GM18508 (cell line): ENCODE measurements at regions not wholly inside any gene's neighbourhood (a gene's known extent, or its start where the extent isn't known, plus 50 kb on each side); places are given as distances from the start of the nearest gene placed in this dataset.
A peak's percentile ranks its signal among the peaks of the same experiment; 100 is the strongest.
"Not testable (repeated sequence)": the region's sequence is repeated elsewhere in the genome, so short reads cannot be mapped to it uniquely, and the experiment has no call there.

Experiments used
- ATAC-seq: cut with Tn5 transposase; IDR thresholded peaks from one replicate; pipeline ENCODE4 v1.9.1; 2021; ENCODE audit warnings: moderate number of reproducible peaks; ENCODE audit not compliant: insufficient read depth, unreplicated experiment

DNA sequence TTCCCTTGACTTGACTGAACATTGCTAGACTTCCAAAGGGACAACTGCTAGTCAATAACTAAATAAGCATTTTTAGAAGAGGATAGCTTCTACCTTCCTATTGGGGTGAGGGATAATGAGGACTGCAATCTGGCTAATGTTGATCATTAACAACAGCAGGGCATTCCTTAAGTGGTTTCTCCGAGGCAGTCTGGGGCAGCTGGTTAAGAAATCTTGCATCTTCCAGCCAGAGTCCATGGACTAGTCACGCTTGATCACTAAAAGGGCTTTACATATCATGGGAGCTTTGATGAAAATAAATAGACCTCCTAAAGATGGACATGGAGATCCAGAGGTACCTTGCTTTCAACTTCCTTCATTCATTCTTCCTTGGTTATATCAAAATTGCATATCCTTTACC lies 329.4 kb upstream of the ESRRG start:
- no peak for ATAC-seq

- no peak for ATAC-seq
These were observed 329.0 kb upstream of the ESRRG start for GRCh38 chr1:217052196-217052595.

DNA sequence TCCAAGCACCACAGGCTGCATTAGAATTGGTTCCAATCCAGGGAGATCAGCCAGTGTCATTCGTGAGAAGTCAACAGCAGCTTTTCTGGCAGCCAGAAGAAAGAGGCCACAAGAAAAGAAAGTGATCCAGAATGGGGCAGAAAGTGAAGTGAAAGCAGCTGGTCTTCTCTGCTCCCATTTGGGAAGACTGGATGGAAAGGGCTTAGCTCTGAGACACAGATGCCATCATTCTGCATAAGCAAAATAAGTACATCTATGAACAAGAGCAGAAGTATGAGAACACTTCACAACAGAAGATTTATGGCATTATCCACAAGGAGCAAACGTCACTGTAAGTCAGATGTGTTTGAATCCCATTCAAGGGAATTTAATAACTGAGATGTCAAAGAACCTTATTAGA lies 326.5 kb upstream of the ESRRG start:
- ATAC-seq: no peak

DNA sequence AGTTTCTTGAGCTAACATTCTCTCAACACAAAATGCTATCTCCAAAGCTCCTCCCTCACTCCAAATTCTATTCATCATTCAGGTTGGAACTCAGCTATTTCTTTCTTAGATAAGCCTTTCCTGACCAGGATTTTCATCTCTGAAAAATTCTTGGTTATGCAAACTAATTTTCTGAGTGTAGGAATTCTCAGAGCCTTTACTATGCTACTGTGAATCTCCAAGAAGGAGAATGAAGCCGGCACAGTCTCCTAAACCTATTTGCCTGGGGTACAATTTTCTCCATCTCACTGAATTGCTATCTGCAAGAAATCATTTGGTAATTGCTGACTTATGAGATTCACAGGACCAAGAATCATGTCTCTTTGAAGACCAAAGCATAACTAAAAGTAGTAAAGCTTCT lies 325.9 kb upstream of the ESRRG start:
- ATAC-seq: no peak

DNA sequence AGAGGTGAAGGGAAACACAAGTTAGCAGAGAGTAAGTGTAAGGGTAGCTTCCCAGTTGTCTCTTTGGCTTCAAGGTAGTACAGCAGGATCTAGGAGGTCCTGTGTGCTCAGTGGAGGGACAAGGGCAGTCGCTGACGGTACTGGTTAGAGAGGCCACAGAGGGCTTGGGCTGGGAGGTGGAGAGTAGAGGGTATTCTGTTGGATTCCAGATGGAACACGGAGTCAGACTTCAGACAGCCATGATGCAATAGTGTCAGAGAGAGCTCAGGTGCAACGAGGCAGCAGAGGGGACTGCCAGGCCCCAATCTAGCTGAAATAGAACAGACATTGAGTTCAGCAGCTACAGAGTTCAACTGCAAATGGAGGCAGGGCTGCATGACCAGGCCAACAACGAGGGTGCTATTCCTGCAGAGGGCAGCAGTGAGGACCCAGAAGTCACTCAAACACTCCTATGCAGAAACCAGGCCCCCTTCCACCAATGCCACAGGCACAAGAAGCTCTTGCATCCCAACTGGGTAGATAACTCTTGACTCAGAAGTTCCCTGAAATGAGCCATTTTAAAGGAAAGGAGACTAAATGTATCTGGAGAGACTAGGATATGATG lies 325.0 kb upstream of the ESRRG start:
- ATAC-seq: no peak

DNA sequence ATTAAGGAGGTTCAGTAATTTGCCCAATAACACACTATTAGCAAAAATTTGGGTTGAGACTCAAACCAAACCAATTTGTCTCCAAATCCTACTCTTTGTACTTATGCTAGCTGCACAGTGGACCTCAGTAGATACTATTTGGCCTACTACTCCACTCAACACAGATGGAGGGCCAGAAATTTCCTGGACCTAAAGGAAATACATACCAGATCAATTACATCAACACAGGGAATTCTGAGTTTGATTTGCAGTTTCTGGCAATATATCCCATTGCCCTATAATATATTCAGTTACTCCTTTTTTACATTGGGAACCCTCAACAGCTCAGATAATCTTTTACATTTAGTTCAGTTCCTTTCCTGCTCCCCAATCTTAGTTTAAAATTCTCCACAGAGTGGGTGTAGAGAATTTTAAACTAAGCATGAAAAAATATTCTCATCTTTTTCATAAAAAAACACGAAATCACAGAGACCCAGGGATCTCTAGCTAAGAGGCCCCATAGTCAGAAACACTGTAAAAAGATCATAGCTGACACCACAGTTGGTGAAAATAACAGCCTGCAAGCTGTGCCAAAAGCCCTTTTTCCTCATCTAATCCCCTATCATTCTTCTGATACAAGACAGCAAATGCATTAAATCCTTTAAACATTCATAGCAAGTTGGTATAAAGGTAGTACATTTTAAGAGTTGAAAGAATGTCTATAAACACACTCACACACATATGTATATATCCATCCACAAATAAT lies 317.7 kb upstream of the ESRRG start:
- ATAC-seq: no peak

GRCh38 chr1:217039926-217040325 lies 316.7 kb upstream of the ESRRG start:
- ATAC-seq: no peak

DNA sequence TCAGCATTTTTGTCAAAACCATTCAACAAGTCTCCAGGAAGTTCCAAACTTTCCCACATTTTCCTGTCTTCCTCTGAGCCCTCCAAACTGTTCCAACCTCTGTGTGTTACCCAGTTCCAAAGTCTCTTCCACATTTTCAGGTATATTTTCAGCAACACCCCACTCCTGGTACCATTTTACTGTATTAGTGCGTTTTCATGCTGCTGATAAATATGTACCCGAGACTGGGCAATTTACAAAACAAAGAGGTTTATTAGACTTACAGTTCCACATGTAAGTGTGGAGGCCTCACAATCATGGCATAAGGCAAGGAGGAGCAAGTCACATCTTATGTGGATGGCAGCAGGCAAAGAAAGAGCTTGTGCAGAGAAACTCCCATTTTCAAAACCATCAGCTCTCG lies 315.9 kb upstream of the ESRRG start:
- not testable (repeated sequence) for ATAC-seq

- ATAC-seq: no peak
These were observed 313.5 kb upstream of the ESRRG start for GRCh38 chr1:217036757-217037156.

DNA sequence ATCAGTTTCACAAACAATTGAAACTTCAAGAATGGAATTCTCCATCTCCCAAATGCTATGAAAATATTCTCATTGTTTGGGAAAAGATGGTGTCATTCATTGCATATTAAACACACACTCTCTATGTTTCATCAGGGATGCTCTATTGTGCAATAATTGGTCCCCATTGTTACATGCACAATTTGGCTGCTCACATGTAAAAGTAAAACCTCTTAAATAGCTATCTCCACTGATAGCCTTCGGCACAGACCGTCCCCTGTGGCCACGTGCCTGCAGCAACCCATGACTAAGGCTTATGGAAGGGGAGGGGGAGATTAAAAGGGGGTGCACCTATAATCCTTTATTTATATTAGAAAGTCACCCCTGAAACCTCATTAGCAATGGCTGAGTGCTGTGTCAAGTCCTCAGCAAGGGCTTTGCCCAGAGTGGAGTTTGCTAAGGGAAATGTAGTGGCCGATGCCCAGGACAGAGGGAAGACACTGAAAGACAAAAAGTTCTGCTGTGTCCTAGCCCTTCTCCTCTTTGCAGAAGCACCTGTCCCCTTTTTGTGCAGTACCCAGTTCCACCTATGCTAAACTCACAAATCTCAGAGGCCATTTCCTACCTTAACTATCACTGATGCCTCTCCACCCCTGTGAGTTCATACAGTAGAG lies 309.6 kb upstream of the ESRRG start:
- no peak for ATAC-seq

GRCh38 chr1:217029281-217030157 lies 306.3 kb upstream of the ESRRG start:
- no peak for ATAC-seq

DNA sequence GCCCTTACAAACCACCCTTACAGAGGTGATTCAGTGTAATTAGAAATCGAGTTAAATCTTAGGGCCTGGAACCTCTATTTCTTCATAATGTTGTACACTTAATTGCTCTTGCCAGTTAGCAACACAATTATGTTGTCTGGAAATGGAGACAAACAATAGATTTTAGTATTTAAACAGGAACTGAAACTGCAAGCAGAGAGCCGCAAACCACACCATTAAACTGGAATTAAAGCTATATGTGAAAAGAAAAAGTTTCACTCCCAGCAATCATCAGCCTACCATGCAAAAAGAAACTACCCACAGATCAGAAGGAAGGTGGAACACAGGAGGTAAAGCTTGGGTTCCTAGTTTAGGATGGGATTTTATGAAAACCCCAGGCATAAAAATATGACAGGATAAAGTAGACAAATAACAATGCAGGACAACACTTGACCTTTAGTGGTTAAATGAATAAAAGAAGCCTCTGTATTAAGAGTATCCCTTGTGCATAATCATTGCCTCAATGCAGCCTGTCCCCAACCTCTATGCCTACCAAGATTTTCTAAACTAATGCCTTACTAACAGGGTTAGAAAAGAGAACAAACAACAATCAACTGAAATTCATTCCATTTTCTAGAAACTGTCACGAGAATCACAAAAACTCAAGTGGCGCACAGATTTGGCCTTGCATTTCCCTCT lies 304.3 kb upstream of the ESRRG start:
- peak; percentile 99 for ATAC-seq

DNA sequence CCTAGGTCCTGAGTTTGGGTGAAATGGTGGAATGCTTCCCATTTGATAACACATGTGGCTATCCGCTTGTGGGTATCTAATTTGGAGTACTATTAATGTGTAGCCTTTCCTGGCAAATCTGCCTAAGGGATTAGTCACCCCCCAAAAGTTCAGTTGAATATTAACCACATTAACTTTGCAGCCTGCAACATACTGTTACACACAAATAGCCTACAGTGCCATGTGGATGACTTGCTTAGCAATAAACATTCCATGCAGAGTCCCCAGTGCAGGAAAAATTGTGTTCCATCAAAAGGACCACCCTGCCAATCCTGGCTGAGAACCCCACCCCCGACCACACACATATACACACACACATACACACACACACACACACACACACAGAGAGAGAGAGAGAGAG lies 303.3 kb upstream of the ESRRG start:
- ATAC-seq: no peak

DNA sequence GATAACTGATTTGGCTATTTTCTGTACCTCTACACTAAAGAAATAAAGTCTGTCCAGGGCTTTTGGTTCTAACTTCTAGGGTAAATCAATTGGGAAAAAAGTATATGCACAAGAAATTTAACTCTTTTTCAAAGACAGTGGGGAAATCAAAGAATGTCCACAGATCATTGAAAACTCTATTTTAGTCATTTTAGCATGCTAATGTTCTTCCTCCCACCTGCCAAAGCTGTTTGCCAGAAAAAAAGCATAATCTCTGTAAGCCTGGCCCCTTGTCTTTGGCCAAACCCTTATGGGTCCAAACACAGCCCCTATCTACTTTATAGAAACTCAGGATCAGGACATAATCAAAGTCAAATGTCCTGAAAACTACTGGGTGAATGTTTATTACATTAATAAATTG lies 302.2 kb upstream of the ESRRG start:
- no peak for ATAC-seq

GRCh38 chr1:217024911-217025310 lies 301.7 kb upstream of the ESRRG start:
- ATAC-seq: no peak

DNA sequence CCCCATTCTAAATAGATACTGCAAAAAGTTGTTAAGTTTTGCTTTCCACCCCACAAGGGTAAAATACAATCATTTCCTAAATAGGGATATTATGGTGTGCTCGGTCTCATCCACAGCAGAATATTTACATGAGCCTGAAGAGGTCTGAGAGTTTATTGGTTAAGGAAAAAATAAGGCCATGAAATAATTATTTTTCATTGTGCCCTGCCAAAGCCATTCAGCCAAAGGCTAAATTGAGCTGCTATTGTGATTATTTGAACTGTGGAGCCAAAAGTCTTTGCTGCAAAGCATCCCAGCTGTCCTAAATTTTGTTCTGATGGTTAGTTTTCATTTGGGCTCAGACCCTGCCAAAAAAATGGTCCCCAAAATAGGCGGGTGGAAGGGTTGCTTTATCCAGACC lies 298.7 kb upstream of the ESRRG start:
- ATAC-seq: no peak

GRCh38 chr1:217021400-217021799 lies 298.2 kb upstream of the ESRRG start:
- ATAC-seq: no peak

DNA sequence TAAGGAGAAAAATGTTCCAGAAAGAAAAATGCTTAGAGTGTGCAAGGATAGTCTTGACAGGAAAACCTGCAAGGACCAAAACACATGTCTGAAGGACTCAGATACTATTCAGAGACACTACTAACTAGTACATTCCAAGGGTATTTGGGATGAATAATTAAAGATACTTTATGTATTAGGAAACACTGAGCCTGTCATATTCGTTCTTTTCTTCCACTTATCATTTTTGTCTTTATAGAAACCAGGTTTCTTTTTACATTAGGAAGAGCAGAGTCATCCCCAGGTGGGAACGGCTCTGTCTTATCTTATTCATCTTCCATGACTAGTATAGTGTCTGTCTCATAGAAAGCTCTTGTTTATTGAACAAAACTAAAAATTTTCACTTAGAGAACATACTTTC lies 296.2 kb upstream of the ESRRG start:
- no peak for ATAC-seq

DNA sequence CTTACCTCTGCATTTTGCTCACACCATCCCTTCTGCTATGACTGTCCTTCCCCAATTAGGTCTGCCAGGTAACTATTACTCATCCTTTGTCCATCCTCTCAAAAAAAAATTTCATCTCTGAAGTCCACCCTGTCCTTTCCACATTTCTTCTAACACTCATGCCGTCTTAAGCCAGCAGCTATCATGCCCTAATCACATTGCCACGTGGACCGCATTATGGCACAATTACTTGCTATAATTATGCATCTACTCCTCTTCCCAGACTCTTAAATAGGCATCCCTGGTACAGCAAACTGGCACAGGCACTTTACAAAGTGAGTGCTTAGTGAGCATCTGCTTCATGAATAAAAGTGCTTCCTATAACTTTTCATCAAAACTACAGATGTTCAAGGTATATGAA lies 295.4 kb upstream of the ESRRG start:
- no peak for ATAC-seq

DNA sequence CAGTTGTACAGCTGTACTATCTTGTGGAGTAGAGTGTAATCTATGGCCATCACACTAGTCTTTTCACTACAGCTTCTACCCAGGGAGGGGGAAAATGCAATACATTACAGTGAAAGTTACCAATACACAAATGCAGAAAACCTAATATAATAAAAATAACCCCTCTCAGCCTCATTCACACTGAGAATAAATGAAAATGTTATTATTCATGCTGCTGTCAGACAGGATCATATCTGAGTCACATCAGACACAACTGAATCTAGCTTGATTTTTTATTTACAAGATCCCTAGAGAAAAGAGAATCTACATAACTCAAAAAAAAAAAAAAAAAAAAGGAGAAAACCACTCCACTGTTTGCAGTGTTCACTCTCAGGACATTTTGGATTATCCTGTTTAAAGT lies 293.9 kb upstream of the ESRRG start:
- ATAC-seq: no peak
